Psoas muscle (tissue), 7 donors: ENCODE measurements at regions not wholly inside any gene's neighbourhood (a gene's known extent, or its start where the extent isn't known, plus 50 kb on each side); places are given as distances from the start of the nearest gene placed in this dataset.

Experiments
- ATAC-seq, 4 donors: fragments of 200-7000 bp; cut with Tn5 transposase; one replicate each; pipeline ENCODE4 v1.9.1; 2020; ENCODE audit warnings: moderate library complexity in 3 of 4, mild to moderate bottlenecking in 2 of 4
- DNase-seq, 2 donors: peaks; one replicate each; pipeline ENCODE4 v3.0.0-alpha.2; 2020
- H3K27ac ChIP-seq: fragments of 200-600 bp; one replicate; pipeline ENCODE4 v1.8.0; 2022
- H3K27me3 ChIP-seq, 3 donors: fragments of 200-600 bp in 1 of 3; one replicate each; pipeline versions ENCODE4 v1.6.1 to v1.8.0; 2013 to 2022; ENCODE audit warnings: low read length in 2 of 3, mild to moderate bottlenecking in 2 of 3, moderate library complexity in 1 of 3; ENCODE audit not compliant: insufficient read depth in 3 of 3
- H3K36me3 ChIP-seq, 2 donors: fragments of 200-600 bp in 1 of 2; one replicate each; pipeline versions ENCODE4 v1.6.1 to v1.8.0; 2013 to 2022; ENCODE audit warnings: low read depth in 1 of 2, mild to moderate bottlenecking in 1 of 2, moderate library complexity in 1 of 2; ENCODE audit not compliant: insufficient read depth in 1 of 2
- H3K4me1 ChIP-seq: fragments of 200-600 bp; one replicate; pipeline ENCODE4 v1.8.0; 2022
- H3K4me3 ChIP-seq: fragments of 200-600 bp; one replicate; pipeline ENCODE4 v1.8.0; 2022; ENCODE audit warnings: mild to moderate bottlenecking
- H3K9me3 ChIP-seq: fragments of 200-600 bp; one replicate; pipeline ENCODE4 v1.8.0; 2022
- CTCF ChIP-seq: fragments of 200-600 bp; IDR thresholded peaks from one replicate; pipeline ENCODE4 v1.8.0; 2022; ENCODE audit warnings: antibody characterized with exemption
- WGBS, 3 donors: extraction: QIAGEN DNeasy Blood & Tissue Kit; methylation state at CpG; one replicate each; pipeline versions ENCODE4 v1.1.6 to v1.1.7; 2013; 5-methylcytosine and 5-hydroxymethylcytosine counted together
- intact Hi-C, 2 donors: fragments of 100-400 bp; cut with DNase I; formaldehyde crosslinking; loops; one replicate each; pipeline versions ENCODE4 v1.11.0 to v1.14.2; 2022
- donor health status: healthy with polysubstance abuse.
- donor health status: DM: no; HTN: no; CAD: no; lungs with moderate emphysema.
- donor health status: Bipolar disorder and iron deficiency.
- donor health status: healthy.
- donor health status: DM: yes; HTN: yes; CAD: no.
- donor health status: DM: no; HTN: no; CAD: no.
- donor health status: DM: yes; HTN: yes; CAD: no.

- Histone ChIP-seq H3K9me3 (no peaks in the 10 kb centered on the region), H3K27me3 (no peaks in the 10 kb centered on the region), H3K4me3 (no peak overlapping the region), H3K4me1 (no peaks in the 10 kb centered on the region), H3K27ac (no peak overlapping the region), H3K36me3 (no peaks in the 10 kb centered on the region)
- 59 to 69% (median 66%) methylated on average over 2 of the region's 2 CpGs for WGBS, 3 donors
- ATAC-seq (no peak), DNase-seq (no peak)
- no peak for TF ChIP-seq CTCF
- intact Hi-C loops, result no loop called here
Observed at GRCh38 chr9:30582240-30582639, 1802.2 kb upstream of the ACO1 start.

GRCh38 chr9:30584559-30584958 is 1799.9 kb upstream of the ACO1 start:
- 55 to 88% (median 88%) methylated on average over 2 of the region's 2 CpGs for WGBS, 3 donors
- TF ChIP-seq CTCF, result no peak

GRCh38 chr9:30591461-30591860 is 1793.0 kb upstream of the ACO1 start:
- intact Hi-C loops, result no loop called here
- H3K9me3 ChIP-seq, result no peaks in the 10 kb centered on the region
- no peak for TF ChIP-seq CTCF
- ATAC-seq (no peak), DNase-seq (no peak)
- H3K36me3 ChIP-seq, result no peaks in the 10 kb centered on the region
- no peaks in the 10 kb centered on the region for H3K4me1 ChIP-seq
- WGBS, 3 donors, result 10 to 30% (median 11%) methylated on average over 1 of the region's 1 CpG
- no peak overlapping the region for H3K27ac ChIP-seq
- no peaks in the 10 kb centered on the region for H3K27me3 ChIP-seq
- H3K4me3 ChIP-seq, result no peak overlapping the region

More at GRCh38 chr9:30584559-30584958, 1799.9 kb upstream of the ACO1 start:
- no peaks in the 10 kb centered on the region for H3K27me3 ChIP-seq
- no peaks in the 10 kb centered on the region for H3K9me3 ChIP-seq
- no peak overlapping the region for H3K27ac ChIP-seq
- H3K4me1 ChIP-seq, result no peaks in the 10 kb centered on the region
- no peak for DNase-seq
- H3K4me3 ChIP-seq, result no peak overlapping the region
- intact Hi-C loops, result no loop called here
- H3K36me3 ChIP-seq, result no peaks in the 10 kb centered on the region
- no peak for ATAC-seq

GRCh38 chr9:30597608-30598007 is 1786.8 kb upstream of the ACO1 start:
- H3K4me1 ChIP-seq, result no peaks in the 10 kb centered on the region
- no peaks in the 10 kb centered on the region for H3K9me3 ChIP-seq
- DNase-seq (no peak), ATAC-seq (no peak)
- no peak overlapping the region for H3K4me3 ChIP-seq
- no peaks in the 10 kb centered on the region for H3K27me3 ChIP-seq
- TF ChIP-seq CTCF, result no peak
- H3K36me3 ChIP-seq, result no peaks in the 10 kb centered on the region
- WGBS, 3 donors, result 93 to 99% (median 94%) methylated on average over 2 of the region's 2 CpGs
- no peak overlapping the region for H3K27ac ChIP-seq
- intact Hi-C loops, result no loop called here

- no peak for TF ChIP-seq CTCF
- intact Hi-C loops, result no loop called here
- no peak for ATAC-seq
Observed at GRCh38 chr9:30605936-30606335, 1778.5 kb upstream of the ACO1 start.

More at GRCh38 chr9:30605936-30606335, 1778.5 kb upstream of the ACO1 start:
- WGBS, 3 donors, result 79 to 82% (median 82%) methylated on average over 1 of the region's 1 CpG
- no peaks in the 10 kb centered on the region for H3K4me1 ChIP-seq
- no peak overlapping the region for H3K27ac ChIP-seq
- H3K36me3 ChIP-seq, result no peaks in the 10 kb centered on the region
- no peak overlapping the region for H3K4me3 ChIP-seq
- no peaks in the 10 kb centered on the region for H3K27me3 ChIP-seq
- no peak for DNase-seq
- H3K9me3 ChIP-seq, result no peaks in the 10 kb centered on the region
